Mesothelial cell of epicardium (in vitro differentiated cells): ENCODE measurements at regions not wholly inside any gene's neighbourhood (a gene's known extent, or its start where the extent isn't known, plus 50 kb on each side); places are given as distances from the start of the nearest gene placed in this dataset.

ENCODE experiments used
- DNase-seq, 2 experiments: peaks; one replicate each; pipeline ENCODE4 v3.0.0; 2021; ENCODE audit warnings: low spot score in 2 of 2; ENCODE audit not compliant: unreplicated experiment in 2 of 2
- H3K27ac Mint-ChIP-seq: 2 replicates; pipeline ENCODE4 v1.8.0; 2021; ENCODE audit warnings: mixed read lengths
- H3K27me3 Mint-ChIP-seq: 2 replicates; pipeline ENCODE4 v1.8.0; 2021; ENCODE audit warnings: low read depth, mixed read lengths
- H3K36me3 Mint-ChIP-seq: 2 replicates; pipeline ENCODE4 v1.8.0; 2021; ENCODE audit warnings: mixed read lengths
- H3K4me1 Mint-ChIP-seq: 2 replicates; pipeline ENCODE4 v1.8.0; 2021; ENCODE audit warnings: mixed read lengths
- H3K4me3 Mint-ChIP-seq: 2 replicates; pipeline ENCODE4 v1.8.0; 2021; ENCODE audit warnings: mild to moderate bottlenecking, moderate library complexity, mixed read lengths
- H3K9me3 Mint-ChIP-seq: 2 replicates; pipeline ENCODE4 v1.8.0; 2021; ENCODE audit warnings: mixed read lengths
- TF ChIP-seq, protein P1 (sequence below): fragments of 200-600 bp; sonication (generic); IDR thresholded peaks from one replicate; pipeline ENCODE4 v1.5.0; 2021; ENCODE audit warnings: antibody characterized with exemption; ENCODE audit not compliant: unreplicated experiment

DNA sequence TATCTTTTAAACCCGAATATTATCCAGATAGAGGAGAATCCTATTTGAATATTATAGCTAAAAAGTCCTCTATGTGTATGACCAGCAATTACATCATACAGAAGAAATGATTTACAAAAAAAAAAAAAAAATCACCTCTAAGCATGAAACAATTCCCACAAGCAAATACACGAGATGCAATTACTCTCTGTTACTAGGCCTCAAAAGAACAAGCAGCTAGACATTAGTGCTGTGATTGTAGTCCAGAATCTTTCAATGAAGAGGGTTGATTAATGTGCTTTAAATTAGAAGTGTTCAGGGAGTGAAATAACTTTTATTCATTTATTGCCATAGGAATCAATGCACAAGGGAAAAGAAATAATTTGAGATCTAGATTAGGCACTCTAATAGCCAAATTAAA is 1379.5 kb upstream of the GBE1 start:
- Mint-ChIP-seq H3K4me3 (no peak overlapping the region), H3K27me3 (no peaks in the 10 kb centered on the region), H3K9me3 (peaks cover 3% of the 10 kb centered on the region), H3K36me3 (no peaks in the 10 kb centered on the region), H3K4me1 (no peaks in the 10 kb centered on the region), H3K27ac (no peak overlapping the region)
- TF ChIP-seq, protein P1, sequence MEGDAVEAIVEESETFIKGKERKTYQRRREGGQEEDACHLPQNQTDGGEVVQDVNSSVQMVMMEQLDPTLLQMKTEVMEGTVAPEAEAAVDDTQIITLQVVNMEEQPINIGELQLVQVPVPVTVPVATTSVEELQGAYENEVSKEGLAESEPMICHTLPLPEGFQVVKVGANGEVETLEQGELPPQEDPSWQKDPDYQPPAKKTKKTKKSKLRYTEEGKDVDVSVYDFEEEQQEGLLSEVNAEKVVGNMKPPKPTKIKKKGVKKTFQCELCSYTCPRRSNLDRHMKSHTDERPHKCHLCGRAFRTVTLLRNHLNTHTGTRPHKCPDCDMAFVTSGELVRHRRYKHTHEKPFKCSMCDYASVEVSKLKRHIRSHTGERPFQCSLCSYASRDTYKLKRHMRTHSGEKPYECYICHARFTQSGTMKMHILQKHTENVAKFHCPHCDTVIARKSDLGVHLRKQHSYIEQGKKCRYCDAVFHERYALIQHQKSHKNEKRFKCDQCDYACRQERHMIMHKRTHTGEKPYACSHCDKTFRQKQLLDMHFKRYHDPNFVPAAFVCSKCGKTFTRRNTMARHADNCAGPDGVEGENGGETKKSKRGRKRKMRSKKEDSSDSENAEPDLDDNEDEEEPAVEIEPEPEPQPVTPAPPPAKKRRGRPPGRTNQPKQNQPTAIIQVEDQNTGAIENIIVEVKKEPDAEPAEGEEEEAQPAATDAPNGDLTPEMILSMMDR = no peak
- no peak for DNase-seq

DNA sequence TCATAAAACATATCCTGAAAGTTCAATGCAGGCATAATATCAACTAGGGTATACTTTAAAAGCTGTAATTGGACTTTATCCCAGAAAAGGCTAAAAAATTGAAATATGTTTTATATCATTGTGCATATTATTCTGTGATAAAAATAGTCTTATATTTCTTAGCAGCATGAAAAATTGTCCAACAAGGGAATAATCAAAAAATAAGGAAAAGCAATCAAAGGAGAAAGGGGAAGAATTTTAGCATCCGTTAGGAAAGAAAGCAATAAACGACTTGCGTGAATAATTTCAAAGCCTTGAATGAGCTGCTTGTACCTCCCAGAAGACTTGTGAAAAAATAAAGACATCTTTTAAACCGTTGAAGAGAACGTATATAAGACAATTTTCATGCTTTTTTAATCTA is 1369.8 kb upstream of the GBE1 start:
- H3K4me1 Mint-ChIP-seq = no peaks in the 10 kb centered on the region
- no peak overlapping the region for H3K4me3 Mint-ChIP-seq
- TF ChIP-seq, protein P1 = no peak
- H3K27me3 Mint-ChIP-seq = no peaks in the 10 kb centered on the region
- H3K9me3 Mint-ChIP-seq = no peaks in the 10 kb centered on the region
- no peak overlapping the region for H3K27ac Mint-ChIP-seq
- DNase-seq = no peak
- no peaks in the 10 kb centered on the region for H3K36me3 Mint-ChIP-seq

DNA sequence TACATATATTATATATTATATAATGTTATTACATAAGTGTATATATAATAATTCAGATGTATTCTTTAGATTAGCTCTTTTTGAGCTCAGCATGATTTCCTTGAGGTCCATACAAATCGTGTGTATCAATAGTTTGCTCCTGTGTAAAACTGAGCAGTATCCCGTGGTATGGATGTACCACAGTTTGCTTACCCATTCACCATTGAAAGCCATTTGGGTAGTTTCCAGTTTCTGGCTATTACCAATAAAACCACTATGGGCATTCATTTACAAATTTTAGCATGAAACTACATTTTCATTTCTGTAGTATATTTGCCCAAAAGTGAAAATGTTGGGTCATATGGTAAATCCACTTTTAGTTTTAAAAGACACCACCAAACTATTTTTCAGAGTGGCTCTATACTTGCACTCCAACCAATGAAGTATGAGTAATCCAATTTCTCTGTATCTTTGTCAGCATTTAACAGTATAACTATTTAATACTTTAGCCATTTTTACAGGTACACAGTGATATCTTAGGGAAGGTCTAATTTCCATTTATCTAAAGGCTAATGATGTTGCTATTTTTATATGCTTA is 1361.4 kb upstream of the GBE1 start:
- Mint-ChIP-seq H3K4me1 (no peaks in the 10 kb centered on the region), H3K27ac (no peak overlapping the region), H3K27me3 (no peaks in the 10 kb centered on the region), H3K36me3 (no peaks in the 10 kb centered on the region), H3K9me3 (no peaks in the 10 kb centered on the region), H3K4me3 (no peak overlapping the region)
- DNase-seq = no peak
- TF ChIP-seq, protein P1 = no peak

DNA sequence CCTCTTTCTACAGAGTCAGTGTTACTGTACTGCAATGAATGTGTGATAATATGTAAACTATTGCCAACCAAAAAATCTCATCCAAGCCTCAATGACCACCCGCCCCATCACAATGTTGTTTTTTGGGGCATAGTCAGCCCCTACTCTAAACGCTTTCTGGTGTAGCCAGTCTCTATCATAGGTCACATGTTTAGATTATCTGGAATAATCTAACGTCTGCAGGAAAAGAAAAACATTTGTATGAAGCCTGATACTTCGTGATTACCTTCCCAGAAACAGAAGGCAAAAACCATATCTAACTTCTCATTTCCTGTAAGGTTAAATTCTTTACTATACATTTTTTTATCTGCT is 1331.8 kb upstream of the GBE1 start:
- no peaks in the 10 kb centered on the region for H3K36me3 Mint-ChIP-seq

DNA sequence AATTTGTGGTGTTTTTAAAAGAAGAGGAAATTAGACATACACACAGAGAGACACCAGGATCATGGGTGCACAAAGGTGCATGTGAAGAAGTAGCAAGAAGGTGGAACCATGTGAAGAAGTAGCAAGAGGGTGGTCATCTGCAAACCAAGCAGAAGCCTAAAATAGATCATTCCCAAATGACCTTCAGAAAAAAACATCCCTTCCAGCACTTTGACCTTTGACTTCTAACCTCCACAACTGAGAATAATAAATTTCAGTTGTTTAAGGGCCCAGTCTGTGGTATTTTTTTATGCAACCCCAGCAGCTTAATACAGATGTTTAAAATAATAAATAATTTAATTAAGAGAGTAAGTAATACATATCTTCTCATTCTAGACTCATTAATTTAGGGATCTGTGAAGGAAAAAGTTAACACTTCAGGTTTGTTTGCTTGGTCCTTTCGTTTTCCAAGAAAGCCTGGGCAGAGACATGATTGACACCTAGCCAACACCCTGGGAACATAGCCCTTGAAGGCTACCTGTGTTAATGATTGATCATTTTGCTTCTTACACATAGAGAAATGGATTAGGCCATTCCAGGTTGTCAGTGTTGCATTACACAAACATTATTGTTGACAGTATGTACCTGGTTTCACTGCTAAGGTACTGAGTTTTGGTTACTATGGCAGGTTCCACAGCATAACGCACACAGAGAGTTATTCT is 1331.2 kb upstream of the GBE1 start:
- H3K4me3 Mint-ChIP-seq = no peak overlapping the region
- H3K27ac Mint-ChIP-seq = no peak overlapping the region
- DNase-seq = no peak
- H3K27me3 Mint-ChIP-seq = no peaks in the 10 kb centered on the region
- H3K36me3 Mint-ChIP-seq = no peaks in the 10 kb centered on the region
- H3K9me3 Mint-ChIP-seq = no peaks in the 10 kb centered on the region
- H3K4me1 Mint-ChIP-seq = no peaks in the 10 kb centered on the region
- TF ChIP-seq, protein P1 = no peak

More for the DNA sequence above, 1331.8 kb upstream of the GBE1 start:
- Mint-ChIP-seq H3K4me3 (no peak overlapping the region), H3K9me3 (no peaks in the 10 kb centered on the region), H3K27ac (no peak overlapping the region), H3K27me3 (no peaks in the 10 kb centered on the region), H3K4me1 (no peaks in the 10 kb centered on the region)
- TF ChIP-seq, protein P1 = no peak
- DNase-seq = no peak

DNA sequence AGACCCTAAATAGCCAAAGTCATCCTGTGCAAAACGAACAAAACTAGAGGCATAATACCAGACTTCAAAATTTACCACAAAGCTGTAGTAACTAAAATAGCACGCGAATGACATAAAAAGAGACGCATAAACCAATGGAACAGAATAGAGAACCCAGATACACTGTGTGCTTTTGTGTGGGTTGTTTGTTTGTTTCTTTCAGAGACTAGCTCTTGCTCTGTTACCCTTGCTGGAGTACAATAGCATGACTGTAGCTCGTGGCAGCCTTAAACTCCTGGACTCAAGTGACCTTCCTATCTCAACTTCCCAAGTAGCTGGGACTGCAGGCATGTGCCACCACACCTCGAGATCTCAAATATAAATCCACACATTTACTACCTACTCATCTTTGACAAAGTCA is 1314.6 kb upstream of the GBE1 start:
- no peak for DNase-seq
- no peaks in the 10 kb centered on the region for H3K36me3 Mint-ChIP-seq
- no peaks in the 10 kb centered on the region for H3K9me3 Mint-ChIP-seq
- no peaks in the 10 kb centered on the region for H3K4me1 Mint-ChIP-seq
- H3K27me3 Mint-ChIP-seq = no peaks in the 10 kb centered on the region
- no peak overlapping the region for H3K27ac Mint-ChIP-seq
- no peak overlapping the region for H3K4me3 Mint-ChIP-seq
- TF ChIP-seq, protein P1 = no peak
